ENCODE measurements at regions not wholly inside any gene's neighbourhood (a gene's known extent, or its start where the extent isn't known, plus 50 kb on each side); places are given as distances from the start of the nearest gene placed in this dataset.

DNA sequence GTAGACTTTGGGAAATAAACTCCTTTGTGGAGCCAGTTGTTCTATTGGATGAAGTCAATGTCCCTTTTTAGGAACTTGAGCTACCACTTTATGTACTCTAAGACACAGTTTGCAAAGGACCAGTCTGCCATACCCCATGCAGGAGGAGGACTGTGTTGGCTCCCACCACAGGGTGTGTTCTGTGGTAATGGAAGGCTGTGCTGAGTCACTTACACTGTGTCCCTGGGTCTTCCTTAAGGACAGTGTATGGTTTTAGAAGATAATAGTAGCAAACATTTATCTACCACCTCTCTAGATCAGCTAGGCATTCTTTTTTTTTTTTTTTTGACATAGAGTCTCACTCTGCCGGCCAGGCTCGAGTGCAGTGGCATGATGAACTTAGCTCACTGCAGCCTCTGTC is 184.0 kb upstream of the PGRMC2 start:
- Histone ChIP-seq H3K4me3 (ENCODE audit: low read length in 3 of 3) (no peak overlapping the region), H3K9me3 (ENCODE audit: control insufficient read depth in 2 of 3, insufficient read depth in 1 of 3, low read length in 3 of 3) (no peaks in the 10 kb centered on the region), H3K27me3 (ENCODE audit: control insufficient read depth, insufficient read depth, low read length) (no peaks in the 10 kb centered on the region), H3K4me1 (ENCODE audit: control insufficient read depth in 2 of 3, insufficient read depth in 2 of 3, low read depth in 1 of 3, low read length in 3 of 3) (peaks cover 0 to 5% (median 0%) of the 10 kb centered on the region in 3 donors), H3K27ac (ENCODE audit: low read depth in 2 of 2, low read length in 2 of 2) (no peak overlapping the region), H3K36me3 (ENCODE audit: control insufficient read depth in 2 of 3, insufficient read depth in 3 of 3, low read length in 3 of 3) (no peaks in the 10 kb centered on the region), H3K9ac (ENCODE audit: low read length in 3 of 3) (no peak overlapping the region)
- TF ChIP-seq, protein P1, sequence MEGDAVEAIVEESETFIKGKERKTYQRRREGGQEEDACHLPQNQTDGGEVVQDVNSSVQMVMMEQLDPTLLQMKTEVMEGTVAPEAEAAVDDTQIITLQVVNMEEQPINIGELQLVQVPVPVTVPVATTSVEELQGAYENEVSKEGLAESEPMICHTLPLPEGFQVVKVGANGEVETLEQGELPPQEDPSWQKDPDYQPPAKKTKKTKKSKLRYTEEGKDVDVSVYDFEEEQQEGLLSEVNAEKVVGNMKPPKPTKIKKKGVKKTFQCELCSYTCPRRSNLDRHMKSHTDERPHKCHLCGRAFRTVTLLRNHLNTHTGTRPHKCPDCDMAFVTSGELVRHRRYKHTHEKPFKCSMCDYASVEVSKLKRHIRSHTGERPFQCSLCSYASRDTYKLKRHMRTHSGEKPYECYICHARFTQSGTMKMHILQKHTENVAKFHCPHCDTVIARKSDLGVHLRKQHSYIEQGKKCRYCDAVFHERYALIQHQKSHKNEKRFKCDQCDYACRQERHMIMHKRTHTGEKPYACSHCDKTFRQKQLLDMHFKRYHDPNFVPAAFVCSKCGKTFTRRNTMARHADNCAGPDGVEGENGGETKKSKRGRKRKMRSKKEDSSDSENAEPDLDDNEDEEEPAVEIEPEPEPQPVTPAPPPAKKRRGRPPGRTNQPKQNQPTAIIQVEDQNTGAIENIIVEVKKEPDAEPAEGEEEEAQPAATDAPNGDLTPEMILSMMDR (IDR thresholded peaks at IDR 0.05; ENCODE audit: borderline replicate concordance, extremely low read depth, insufficient read depth): no peak
- DNase-seq (no peak), FAIRE-seq (no peak)
- intact Hi-C loops (cut with DNase I): no loop called here

DNA sequence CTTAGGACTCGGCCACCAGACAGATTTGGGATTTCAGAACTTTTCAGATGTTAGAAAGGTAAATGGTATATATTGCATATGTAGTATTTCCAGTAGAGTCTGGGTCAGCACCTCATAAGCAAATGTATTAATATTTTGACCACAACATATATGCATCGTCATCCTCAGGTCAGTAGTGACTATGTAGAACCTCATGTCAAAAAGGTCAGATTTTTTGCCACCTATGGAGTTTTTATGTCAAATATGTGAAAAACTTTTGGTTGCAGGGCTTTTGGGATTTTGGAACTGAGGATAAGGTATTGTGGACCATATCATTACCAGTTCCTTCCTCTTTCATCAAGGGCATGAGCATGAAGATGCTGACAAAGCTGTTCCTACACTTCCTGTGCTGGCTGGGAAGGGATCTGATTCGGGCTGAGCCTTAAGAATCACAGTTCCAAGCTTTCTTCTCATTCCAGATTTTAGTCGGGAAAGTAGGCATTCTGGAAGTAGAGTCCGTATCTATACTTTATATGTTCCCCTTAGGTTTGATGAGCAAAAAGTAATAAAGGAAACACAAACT is 183.0 kb upstream of the PGRMC2 start:
- Histone ChIP-seq H3K27ac (ENCODE audit: low read depth in 2 of 2, low read length in 2 of 2) (no peak overlapping the region), H3K4me1 (ENCODE audit: control insufficient read depth in 2 of 3, insufficient read depth in 2 of 3, low read depth in 1 of 3, low read length in 3 of 3) (peaks cover 0 to 5% (median 0%) of the 10 kb centered on the region in 3 donors), H3K9ac (ENCODE audit: low read length in 3 of 3) (no peak overlapping the region), H3K27me3 (ENCODE audit: control insufficient read depth, insufficient read depth, low read length) (no peaks in the 10 kb centered on the region), H3K9me3 (ENCODE audit: control insufficient read depth in 2 of 3, insufficient read depth in 1 of 3, low read length in 3 of 3) (no peaks in the 10 kb centered on the region), H3K36me3 (ENCODE audit: control insufficient read depth in 2 of 3, insufficient read depth in 3 of 3, low read length in 3 of 3) (no peaks in the 10 kb centered on the region), H3K4me3 (ENCODE audit: low read length in 3 of 3) (no peak overlapping the region)
- intact Hi-C loops (cut with DNase I): no loop called here
- TF ChIP-seq, protein P1 (IDR thresholded peaks at IDR 0.05; ENCODE audit: borderline replicate concordance, extremely low read depth, insufficient read depth): no peak
- FAIRE-seq (no peak), DNase-seq (no peak)

DNA sequence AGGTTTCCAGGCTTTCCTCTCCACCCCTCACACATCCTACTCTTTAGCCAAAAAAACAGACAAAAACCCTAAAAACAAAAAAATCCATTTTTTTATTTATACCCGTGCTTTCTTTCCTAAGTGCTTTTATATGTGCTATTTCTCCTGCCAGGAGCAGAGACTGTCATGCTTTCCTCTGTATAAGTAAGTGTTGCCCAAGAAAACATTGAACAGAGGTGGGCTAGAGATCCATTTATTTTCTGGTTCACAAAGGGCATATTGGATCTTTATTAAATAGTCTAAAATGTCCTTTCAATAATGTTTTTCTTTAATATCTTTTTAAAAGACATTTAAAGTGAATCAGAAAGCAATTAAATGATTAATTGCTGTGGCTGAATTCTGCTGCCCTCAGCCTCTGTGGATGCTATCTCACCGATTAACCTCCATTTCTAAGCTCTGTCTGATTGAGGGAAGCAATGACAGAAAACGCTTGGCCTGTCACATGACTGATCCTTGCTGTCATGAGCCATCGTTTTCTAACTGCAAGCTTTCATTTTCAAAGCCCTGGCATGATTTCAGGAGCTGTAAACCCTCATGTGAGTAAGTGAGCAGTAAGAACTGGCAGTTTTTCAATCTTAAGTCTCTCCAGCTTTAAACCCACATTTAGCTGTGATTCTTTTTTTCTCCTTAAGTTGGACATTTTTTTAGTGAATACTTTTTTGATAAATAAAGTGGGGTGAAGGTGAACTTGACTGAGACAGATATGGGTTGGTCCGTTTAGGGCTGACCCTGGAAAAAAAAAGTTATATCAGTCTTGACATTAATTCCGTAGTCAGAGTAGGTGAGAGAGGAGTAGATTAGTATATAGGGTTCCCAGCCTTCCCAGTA is 180.7 kb upstream of the PGRMC2 start:
- Histone ChIP-seq H3K9ac (ENCODE audit: low read length in 3 of 3) (peak overlapping the region in 1 of 3 donors; percentile 3), H3K4me1 (ENCODE audit: control insufficient read depth in 2 of 3, insufficient read depth in 2 of 3, low read depth in 1 of 3, low read length in 3 of 3) (peaks cover 0 to 5% (median 0%) of the 10 kb centered on the region in 3 donors), H3K36me3 (ENCODE audit: control insufficient read depth in 2 of 3, insufficient read depth in 3 of 3, low read length in 3 of 3) (no peaks in the 10 kb centered on the region), H3K4me3 (ENCODE audit: low read length in 3 of 3) (peak overlapping the region in 1 of 3 donors; percentile 7), H3K9me3 (ENCODE audit: control insufficient read depth in 2 of 3, insufficient read depth in 1 of 3, low read length in 3 of 3) (no peaks in the 10 kb centered on the region), H3K27me3 (ENCODE audit: control insufficient read depth, insufficient read depth, low read length) (no peaks in the 10 kb centered on the region), H3K27ac (ENCODE audit: low read depth in 2 of 2, low read length in 2 of 2) (peak overlapping the region in 1 of 2 donors; percentile 9)
- FAIRE-seq (peak; percentile 62), DNase-seq (peak in 2 of 5 donors; percentile 16 to 73)
- TF ChIP-seq, protein P1 (IDR thresholded peaks at IDR 0.05; ENCODE audit: borderline replicate concordance, extremely low read depth, insufficient read depth): no peak
- intact Hi-C loops (cut with DNase I): no loop called here
